ENCODE measurements at regions not wholly inside any gene's neighbourhood (a gene's known extent, or its start where the extent isn't known, plus 50 kb on each side); places are given as distances from the start of the nearest gene placed in this dataset.

GRCh38 chr5:98471458-98471857, 302.0 kb upstream of the RGMB start:
- H3K9me2 ChIP-seq (replicated peaks; ENCODE audit: insufficient read depth) = no peaks in the 10 kb centered on the region
- DNase-seq (ENCODE audit: low spot score) = no peak
- no peak overlapping the region for H3K4me3 ChIP-seq
- no peaks in the 10 kb centered on the region for H3K27me3 ChIP-seq
- no peak overlapping the region for H3K27ac ChIP-seq
- H3K79me2 ChIP-seq = no peaks in the 10 kb centered on the region
- no peaks in the 10 kb centered on the region for H3K4me1 ChIP-seq (ENCODE audit: insufficient read depth)
- H3K9me3 ChIP-seq (ENCODE audit: low read depth) = no peaks in the 10 kb centered on the region
- H2AFZ ChIP-seq = no peak overlapping the region
- no peak overlapping the region for H3K4me2 ChIP-seq
- H3K36me3 ChIP-seq (replicated peaks; ENCODE audit: insufficient read depth, low read depth) = no peaks in the 10 kb centered on the region
- 100% methylated on average over 2 of the region's 2 CpGs for WGBS (ENCODE audit: low lambda C conversion rate, missing lambda C conversion rate)
- no peak for TF ChIP-seq CTCF (IDR thresholded peaks at IDR 0.05; ENCODE audit: poor library complexity)
- TF ChIP-seq EZH2phosphoT487 (IDR thresholded peaks at IDR 0.05; ENCODE audit: low read depth, severe bottlenecking, unreplicated experiment) = no peak
- no peak for TF ChIP-seq EZH2 (IDR thresholded peaks at IDR 0.05; ENCODE audit: borderline replicate concordance)
- H4K20me1 ChIP-seq (ENCODE audit: insufficient read depth, poor library complexity, severe bottlenecking) = no peaks in the 10 kb centered on the region

- no peak for DNase-seq (ENCODE audit: low spot score)
- WGBS (ENCODE audit: low lambda C conversion rate, missing lambda C conversion rate) = 82% methylated on average over 2 of the region's 2 CpGs
Observed at GRCh38 chr5:98474216-98474615, 299.2 kb upstream of the RGMB start.

GRCh38 chr5:98474782-98475181, 298.7 kb upstream of the RGMB start:
- no peak overlapping the region for H3K27ac ChIP-seq
- no peak overlapping the region for H3K4me2 ChIP-seq
- no peak overlapping the region for H2AFZ ChIP-seq
- H3K4me1 ChIP-seq (ENCODE audit: insufficient read depth) = no peaks in the 10 kb centered on the region
- no peak for TF ChIP-seq EZH2 (IDR thresholded peaks at IDR 0.05; ENCODE audit: borderline replicate concordance)
- no peak for TF ChIP-seq CTCF (IDR thresholded peaks at IDR 0.05; ENCODE audit: poor library complexity)
- no peak for TF ChIP-seq EZH2phosphoT487 (IDR thresholded peaks at IDR 0.05; ENCODE audit: low read depth, severe bottlenecking, unreplicated experiment)
- 47% methylated on average over 3 of the region's 3 CpGs for WGBS (ENCODE audit: low lambda C conversion rate, missing lambda C conversion rate)
- no peak overlapping the region for H3K4me3 ChIP-seq
- H4K20me1 ChIP-seq (ENCODE audit: insufficient read depth, poor library complexity, severe bottlenecking) = no peaks in the 10 kb centered on the region
- H3K9me3 ChIP-seq (ENCODE audit: low read depth) = no peaks in the 10 kb centered on the region
- H3K9me2 ChIP-seq (replicated peaks; ENCODE audit: insufficient read depth) = no peaks in the 10 kb centered on the region
- no peaks in the 10 kb centered on the region for H3K36me3 ChIP-seq (replicated peaks; ENCODE audit: insufficient read depth, low read depth)
- H3K79me2 ChIP-seq = no peaks in the 10 kb centered on the region
- DNase-seq (ENCODE audit: low spot score) = no peak
- H3K27me3 ChIP-seq = no peaks in the 10 kb centered on the region

More at GRCh38 chr5:98474216-98474615, 299.2 kb upstream of the RGMB start:
- no peaks in the 10 kb centered on the region for H3K4me1 ChIP-seq (ENCODE audit: insufficient read depth)
- no peak for TF ChIP-seq EZH2 (IDR thresholded peaks at IDR 0.05; ENCODE audit: borderline replicate concordance)
- no peak overlapping the region for H3K4me2 ChIP-seq
- no peaks in the 10 kb centered on the region for H3K9me2 ChIP-seq (replicated peaks; ENCODE audit: insufficient read depth)
- H3K79me2 ChIP-seq = no peaks in the 10 kb centered on the region
- no peaks in the 10 kb centered on the region for H3K9me3 ChIP-seq (ENCODE audit: low read depth)
- H2AFZ ChIP-seq = no peak overlapping the region
- H3K27ac ChIP-seq = no peak overlapping the region
- H4K20me1 ChIP-seq (ENCODE audit: insufficient read depth, poor library complexity, severe bottlenecking) = no peaks in the 10 kb centered on the region
- H3K36me3 ChIP-seq (replicated peaks; ENCODE audit: insufficient read depth, low read depth) = no peaks in the 10 kb centered on the region
- H3K4me3 ChIP-seq = no peak overlapping the region
- no peaks in the 10 kb centered on the region for H3K27me3 ChIP-seq

GRCh38 chr5:98482321-98483300, 290.9 kb upstream of the RGMB start:
- Histone ChIP-seq H3K4me3 (no peak overlapping the region), H2AFZ (no peak overlapping the region), H3K9me2 (replicated peaks; ENCODE audit: insufficient read depth) (no peaks in the 10 kb centered on the region), H3K4me2 (no peak overlapping the region), H3K4me1 (ENCODE audit: insufficient read depth) (no peaks in the 10 kb centered on the region), H3K27me3 (no peaks in the 10 kb centered on the region), H3K27ac (no peak overlapping the region), H4K20me1 (ENCODE audit: insufficient read depth, poor library complexity, severe bottlenecking) (no peaks in the 10 kb centered on the region), H3K9me3 (ENCODE audit: low read depth) (no peaks in the 10 kb centered on the region), H3K36me3 (replicated peaks; ENCODE audit: insufficient read depth, low read depth) (no peaks in the 10 kb centered on the region), H3K79me2 (no peaks in the 10 kb centered on the region)
- TF ChIP-seq CTCF (IDR thresholded peaks at IDR 0.05; ENCODE audit: poor library complexity) (no peak), EZH2 (IDR thresholded peaks at IDR 0.05; ENCODE audit: borderline replicate concordance) (no peak), EZH2phosphoT487 (IDR thresholded peaks at IDR 0.05; ENCODE audit: low read depth, severe bottlenecking, unreplicated experiment) (no peak)
- WGBS (ENCODE audit: low lambda C conversion rate, missing lambda C conversion rate) = 55% methylated on average over 3 of the region's 3 CpGs
- DNase-seq (ENCODE audit: low spot score) = no peak
